CD14-positive monocyte (primary cell): ENCODE measurements at regions not wholly inside any gene's neighbourhood (a gene's known extent, or its start where the extent isn't known, plus 50 kb on each side); places are given as distances from the start of the nearest gene placed in this dataset.

Experiments
- DNase-seq, 3 donors: peaks; one replicate each; pipeline ENCODE4 v3.0.0-alpha.2; 2011 to 2022
- H2AFZ ChIP-seq: 2 replicates; pipeline ENCODE4 v1.6.0; 2012; ENCODE audit warnings: mild to moderate bottlenecking, low read depth, low read length, inconsistent platforms; ENCODE audit not compliant: insufficient read depth, poor library complexity, severe bottlenecking
- H3K27ac ChIP-seq, 2 donors: 1 replicate in 1 of 2; 2 replicates in 1 of 2; pipeline ENCODE4 v1.5.1; 2012 to 2013; ENCODE audit warnings: low read length in 2 of 2, control low read depth in 1 of 2, inconsistent platforms in 1 of 2, low read depth in 1 of 2, mild to moderate bottlenecking in 1 of 2
- H3K27me3 ChIP-seq, 2 donors: one replicate each; pipeline versions ENCODE4 v1.6.0 to v1.6.1; 2011 to 2013; ENCODE audit warnings: low read length in 2 of 2; ENCODE audit not compliant: control insufficient read depth in 2 of 2, insufficient read depth in 2 of 2
- H3K36me3 ChIP-seq, 2 donors: replicated peaks in 1 of 2; 1 replicate in 1 of 2; 2 replicates in 1 of 2; pipeline versions ENCODE4 v1.5.1 to v1.6.1; 2012 to 2013; ENCODE audit warnings: low read length in 2 of 2, control low read depth in 1 of 2, inconsistent platforms in 1 of 2, mild to moderate bottlenecking in 1 of 2; ENCODE audit not compliant: insufficient read depth in 2 of 2, control insufficient read depth in 1 of 2
- H3K4me1 ChIP-seq, 2 donors: 1 replicate in 1 of 2; 2 replicates in 1 of 2; pipeline versions ENCODE4 v1.5.1 to v1.6.1; 2012 to 2013; ENCODE audit warnings: low read length in 2 of 2, control low read depth in 1 of 2, inconsistent platforms in 1 of 2, mild to moderate bottlenecking in 1 of 2, moderate library complexity in 1 of 2; ENCODE audit not compliant: insufficient read depth in 2 of 2, control insufficient read depth in 1 of 2
- H3K4me2 ChIP-seq: replicated peaks from 2 replicates; pipeline ENCODE3; 2012; ENCODE audit warnings: low read length, moderate library complexity, mild to moderate bottlenecking; ENCODE audit not compliant: poor library complexity, severe bottlenecking; ENCODE audit errors: extremely low read depth
- H3K4me3 ChIP-seq, 3 experiments: fragments of 200-600 bp in 1 of 3; sonication (generic) in 1 of 3; replicated peaks in 1 of 3; 1 replicate in 2 of 3; 2 replicates in 1 of 3; pipeline ENCODE4 v1.5.1; 2011 to 2013; ENCODE audit warnings: low read length in 3 of 3, mild to moderate bottlenecking in 3 of 3, control low read depth in 2 of 3, low read depth in 2 of 3, inconsistent platforms in 1 of 3, moderate library complexity in 1 of 3
- H3K79me2 ChIP-seq: 2 replicates; pipeline ENCODE4 v1.6.0; 2012; ENCODE audit warnings: mild to moderate bottlenecking, control low read depth, inconsistent platforms, low read length, moderate library complexity; ENCODE audit not compliant: insufficient read depth
- H3K9ac ChIP-seq: 2 replicates; pipeline ENCODE4 v1.6.0; 2017; ENCODE audit warnings: low read length, mild to moderate bottlenecking; ENCODE audit not compliant: insufficient read depth, poor library complexity, severe bottlenecking
- H3K9me3 ChIP-seq, 2 donors: replicated peaks in 1 of 2; 1 replicate in 1 of 2; 2 replicates in 1 of 2; pipeline versions ENCODE4 v1.5.1 to v1.6.1; 2012 to 2013; ENCODE audit warnings: low read length in 2 of 2, control low read depth in 1 of 2; ENCODE audit not compliant: control insufficient read depth in 1 of 2, insufficient read depth in 1 of 2
- H4K20me1 ChIP-seq: 2 replicates; pipeline ENCODE4 v1.6.0; 2012; ENCODE audit warnings: mild to moderate bottlenecking, low read length, control low read depth, moderate library complexity; ENCODE audit not compliant: insufficient read depth
- H3K27ac Mint-ChIP-seq, 7 donors: one replicate each; pipeline ENCODE4 v1.8.0; 2020; ENCODE audit warnings: mild to moderate bottlenecking in 7 of 7, mixed read lengths in 7 of 7, moderate library complexity in 6 of 7, inconsistent platforms in 2 of 7
- H3K27me3 Mint-ChIP-seq, 3 donors: one replicate each; pipeline ENCODE4 v1.8.0; 2021 to 2022; ENCODE audit warnings: low read depth in 3 of 3, mild to moderate bottlenecking in 3 of 3, mixed read lengths in 3 of 3, moderate library complexity in 3 of 3, inconsistent platforms in 1 of 3
- H3K36me3 Mint-ChIP-seq, 2 donors: one replicate each; pipeline ENCODE4 v1.8.0; 2020; ENCODE audit warnings: mixed read lengths in 2 of 2, inconsistent platforms in 1 of 2, mild to moderate bottlenecking in 1 of 2
- H3K4me1 Mint-ChIP-seq: one replicate; pipeline ENCODE4 v1.8.0; 2020; ENCODE audit warnings: mild to moderate bottlenecking, mixed read lengths
- H3K4me3 Mint-ChIP-seq, 2 donors: one replicate each; pipeline ENCODE4 v1.8.0; 2020; ENCODE audit warnings: mild to moderate bottlenecking in 2 of 2, mixed read lengths in 2 of 2, moderate library complexity in 1 of 2
- H3K9me3 Mint-ChIP-seq, 7 donors: one replicate each; pipeline ENCODE4 v1.8.0; 2020 to 2022; ENCODE audit warnings: mixed read lengths in 7 of 7, mild to moderate bottlenecking in 6 of 7, moderate library complexity in 6 of 7, inconsistent platforms in 2 of 7
- WGBS: methylation state at CpG from one replicate; pipeline ENCODE4 v1.1.5; 2013; ENCODE audit warnings: missing lambda C conversion rate; ENCODE audit not compliant: insufficient coverage; 5-methylcytosine and 5-hydroxymethylcytosine counted together
- intact Hi-C, 2 donors: fragments of 100-400 bp; cut with micrococcal nuclease; formaldehyde crosslinking; loops; one replicate each; pipeline versions ENCODE4 v1.15.0 to v1.15.1; 2023
- TF ChIP-seq, protein P1 (sequence below): fragments of 200-600 bp; IDR thresholded peaks from one replicate; pipeline ENCODE4 v1.8.0; 2022; ENCODE audit warnings: antibody characterized with exemption, mild to moderate bottlenecking

DNA sequence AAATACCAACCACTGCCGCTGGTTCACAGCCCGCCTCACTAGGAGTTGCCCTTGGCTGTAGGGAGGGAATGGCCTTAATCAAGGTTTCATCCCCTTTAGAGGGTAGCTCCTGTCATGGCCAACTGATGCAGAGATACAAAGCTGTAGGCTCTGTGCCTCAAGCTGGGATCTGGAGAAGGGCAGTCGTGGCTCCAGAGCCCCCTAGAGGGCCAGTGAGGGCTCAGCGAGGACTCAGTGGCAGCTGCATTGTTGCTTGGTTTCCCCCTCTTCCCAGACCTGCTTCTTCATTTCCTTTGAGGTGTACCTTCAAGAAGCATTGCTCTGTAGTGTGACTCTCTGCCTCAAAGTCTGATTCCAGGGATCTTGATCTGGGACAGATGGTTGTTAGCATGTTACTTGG is 302.1 kb downstream of the LPIN1 start:
- Histone ChIP-seq H3K27me3 (no peaks in the 10 kb centered on the region), H3K4me1 (peaks cover 33 to 45% of the 10 kb centered on the region in 2 donors), H2AFZ (no peak overlapping the region), H3K79me2 (no peaks in the 10 kb centered on the region), H4K20me1 (no peaks in the 10 kb centered on the region), H3K4me3 (no peak overlapping the region), H3K4me2 (no peak overlapping the region), H3K9ac (no peak overlapping the region), H3K36me3 (no peaks in the 10 kb centered on the region), H3K27ac (no peak overlapping the region), H3K9me3 (no peaks in the 10 kb centered on the region)
- H3K36me3 Mint-ChIP-seq, result peaks cover 0 to 3% of the 10 kb centered on the region in 2 donors
- no peak for DNase-seq
- intact Hi-C loops, result loop anchor here in 1 of 2 donors (10.0 kb wide), 1 partner anchor 184 kb away; no protein-coding TSS in a partner anchor
- peaks cover 0 to 11% (median 2%) of the 10 kb centered on the region in 3 donors for H3K27me3 Mint-ChIP-seq
- WGBS, result 46% methylated on average over 2 of the region's 4 CpGs
- H3K9me3 Mint-ChIP-seq, result no peaks in the 10 kb centered on the region
- peak overlapping the region in 1 of 7 donors; percentile 12 for H3K27ac Mint-ChIP-seq
- H3K4me1 Mint-ChIP-seq, result peaks cover 61% of the 10 kb centered on the region
- H3K4me3 Mint-ChIP-seq, result no peak overlapping the region
- TF ChIP-seq, protein P1, sequence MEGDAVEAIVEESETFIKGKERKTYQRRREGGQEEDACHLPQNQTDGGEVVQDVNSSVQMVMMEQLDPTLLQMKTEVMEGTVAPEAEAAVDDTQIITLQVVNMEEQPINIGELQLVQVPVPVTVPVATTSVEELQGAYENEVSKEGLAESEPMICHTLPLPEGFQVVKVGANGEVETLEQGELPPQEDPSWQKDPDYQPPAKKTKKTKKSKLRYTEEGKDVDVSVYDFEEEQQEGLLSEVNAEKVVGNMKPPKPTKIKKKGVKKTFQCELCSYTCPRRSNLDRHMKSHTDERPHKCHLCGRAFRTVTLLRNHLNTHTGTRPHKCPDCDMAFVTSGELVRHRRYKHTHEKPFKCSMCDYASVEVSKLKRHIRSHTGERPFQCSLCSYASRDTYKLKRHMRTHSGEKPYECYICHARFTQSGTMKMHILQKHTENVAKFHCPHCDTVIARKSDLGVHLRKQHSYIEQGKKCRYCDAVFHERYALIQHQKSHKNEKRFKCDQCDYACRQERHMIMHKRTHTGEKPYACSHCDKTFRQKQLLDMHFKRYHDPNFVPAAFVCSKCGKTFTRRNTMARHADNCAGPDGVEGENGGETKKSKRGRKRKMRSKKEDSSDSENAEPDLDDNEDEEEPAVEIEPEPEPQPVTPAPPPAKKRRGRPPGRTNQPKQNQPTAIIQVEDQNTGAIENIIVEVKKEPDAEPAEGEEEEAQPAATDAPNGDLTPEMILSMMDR, result no peak

DNA sequence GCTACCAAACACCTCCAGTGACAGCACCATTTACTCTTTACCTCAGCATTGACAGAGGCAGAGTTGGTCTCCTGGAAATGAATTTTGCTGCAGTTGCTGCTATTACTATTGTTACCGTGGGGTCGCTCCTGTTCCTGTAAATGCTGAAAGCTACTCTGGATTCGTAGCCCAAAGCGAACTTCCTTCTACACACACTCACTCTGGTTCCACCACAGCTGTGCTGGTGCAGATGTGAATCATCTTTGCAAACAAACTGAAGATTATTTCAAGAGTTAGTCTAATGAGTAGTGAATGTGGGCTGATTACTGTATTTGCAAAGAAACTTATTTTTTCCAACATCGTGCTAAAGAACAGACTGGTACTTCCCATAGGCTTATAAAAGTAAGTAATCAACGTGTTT is 304.0 kb downstream of the LPIN1 start:
- Histone ChIP-seq H3K9me3 (no peaks in the 10 kb centered on the region), H3K36me3 (no peaks in the 10 kb centered on the region), H2AFZ (no peak overlapping the region), H3K27me3 (peaks cover 0 to 2% of the 10 kb centered on the region in 2 donors), H4K20me1 (no peaks in the 10 kb centered on the region), H3K4me2 (peak overlapping the region; percentile 29), H3K79me2 (no peaks in the 10 kb centered on the region), H3K9ac (no peak overlapping the region), H3K4me1 (peaks cover 15 to 27% of the 10 kb centered on the region in 2 donors), H3K27ac (no peak overlapping the region), H3K4me3 (no peak overlapping the region)
- H3K4me3 Mint-ChIP-seq, result peak overlapping the region in 1 of 2 donors; percentile 39
- peaks cover 3 to 8% of the 10 kb centered on the region in 2 donors for H3K36me3 Mint-ChIP-seq
- H3K4me1 Mint-ChIP-seq, result peaks cover 43% of the 10 kb centered on the region
- TF ChIP-seq, protein P1, result peak; percentile 13
- peaks cover 0 to 17% (median 9%) of the 10 kb centered on the region in 3 donors for H3K27me3 Mint-ChIP-seq
- H3K9me3 Mint-ChIP-seq, result peaks cover 0 to 3% (median 2%) of the 10 kb centered on the region in 7 donors
- intact Hi-C loops, result loop anchor here in 1 of 2 donors (10.0 kb wide), 1 partner anchor 96 kb away; no protein-coding TSS in a partner anchor
- DNase-seq, result peak; percentile 40 to 55 (median 44)
- H3K27ac Mint-ChIP-seq, result peak overlapping the region in 1 of 7 donors; percentile 46
- no CpG with 5 or more reads among the region's 6 CpGs for WGBS
